Endothelial cell of umbilical vein (primary cell): ENCODE measurements at regions not wholly inside any gene's neighbourhood (a gene's known extent, or its start where the extent isn't known, plus 50 kb on each side); places are given as distances from the start of the nearest gene placed in this dataset.

ENCODE experiments used
- BruUV-seq: library from RNA; stranded (reverse); fragments of 400-500 nt; replicated peaks from 2 replicates; lab custom pipeline; 2021; lab: Mats Ljungman, UMichigan
- CTCF ChIA-PET: fragments of 300-600, 350-600 bp; sonication (Branson Sonifier 250); formaldehyde crosslinking; loops from one replicate; lab custom pipeline; 2021; ENCODE audit warnings: antibody characterized with exemption, inconsistent platforms; lab: Charles Lee
- POLR2A ChIA-PET: fragments of 300-600, 350-600 bp; sonication (Branson Sonifier 250); formaldehyde crosslinking; loops from one replicate; lab custom pipeline; 2021; ENCODE audit warnings: antibody characterized with exemption, inconsistent platforms; lab: Charles Lee
- DNase-seq: peaks from one replicate; pipeline ENCODE4 v3.0.0-alpha.2; 2011; ENCODE audit warnings: low read depth, low spot score
- FAIRE-seq: peaks from 2 replicates; lab custom pipeline; 2011; peaks lifted over from hg19 to GRCh38; lab: Jason Lieb, UNC
- H2AFZ ChIP-seq: 2 replicates; pipeline ENCODE4 v1.6.0; 2012; ENCODE audit warnings: low read depth, low read length, control low read depth, inconsistent platforms
- H3K27ac ChIP-seq: 2 replicates; pipeline ENCODE4 v1.5.1; 2011; ENCODE audit warnings: low read depth, mild to moderate bottlenecking, control low read depth, low read length, moderate library complexity; ENCODE audit not compliant: insufficient read depth
- H3K27me3 ChIP-seq, 2 experiments: 2 replicates each; pipeline versions ENCODE4 v1.6.0 to v1.6.1; 2011; ENCODE audit warnings: low read length in 2 of 2, mixed read lengths in 1 of 2; ENCODE audit not compliant: control insufficient read depth in 2 of 2, insufficient read depth in 2 of 2
- H3K36me3 ChIP-seq, 2 experiments: 2 replicates in 1 of 2; 3 replicates in 1 of 2; pipeline ENCODE4 v1.5.1; 2011; ENCODE audit warnings: low read length in 2 of 2, mild to moderate bottlenecking in 1 of 2, moderate library complexity in 1 of 2; ENCODE audit not compliant: control insufficient read depth in 2 of 2, insufficient read depth in 2 of 2; ENCODE audit errors: extremely low read depth in 1 of 2
- H3K4me1 ChIP-seq: 3 replicates; pipeline ENCODE4 v1.5.1; 2011; ENCODE audit warnings: mild to moderate bottlenecking, low read length; ENCODE audit not compliant: control insufficient read depth, insufficient read depth; ENCODE audit errors: extremely low read depth
- H3K4me2 ChIP-seq: 2 replicates; pipeline ENCODE4 v1.6.1; 2011; ENCODE audit warnings: low read length, control low read depth, mixed read lengths; ENCODE audit not compliant: insufficient read depth
- H3K4me3 ChIP-seq, 3 experiments: fragments of 200-600 bp in 1 of 3; sonication (generic), shearing (Covaris generic) in 1 of 3; replicated peaks in 1 of 3; 2 replicates each; pipeline ENCODE4 v1.5.1; 2011 to 2016; ENCODE audit warnings: control low read depth in 3 of 3, low read length in 3 of 3, mild to moderate bottlenecking in 2 of 3, inconsistent platforms in 1 of 3, low read depth in 1 of 3, moderate library complexity in 1 of 3; ENCODE audit not compliant: insufficient read depth in 1 of 3
- H3K79me2 ChIP-seq: 2 replicates; pipeline ENCODE4 v1.6.0; 2012; ENCODE audit warnings: low read length, inconsistent platforms; ENCODE audit not compliant: control insufficient read depth, insufficient read depth
- H3K9ac ChIP-seq: replicated peaks from 2 replicates; pipeline ENCODE3; 2011; ENCODE audit warnings: low read length, control low read depth; ENCODE audit not compliant: insufficient read depth; ENCODE audit errors: extremely low read depth
- H3K9me1 ChIP-seq: replicated peaks from 3 replicates; pipeline ENCODE4 v1.6.0; 2011; ENCODE audit warnings: mild to moderate bottlenecking, low read length; ENCODE audit not compliant: control insufficient read depth, insufficient read depth; ENCODE audit errors: extremely low read depth
- H3K9me3 ChIP-seq: replicated peaks from 2 replicates; pipeline ENCODE4 v1.5.1; 2012; ENCODE audit warnings: low read length, inconsistent platforms; ENCODE audit not compliant: control insufficient read depth, insufficient read depth
- H4K20me1 ChIP-seq: replicated peaks from 2 replicates; pipeline ENCODE3; 2011; ENCODE audit warnings: mild to moderate bottlenecking, low read length; ENCODE audit not compliant: control insufficient read depth, insufficient read depth; ENCODE audit errors: extremely low read depth
- CTCF ChIP-seq, 2 donors: IDR thresholded peaks; 1 replicate in 1 of 2; 2 replicates in 1 of 2; pipeline ENCODE4 v1.5.1; 2011; ENCODE audit warnings: low read length in 2 of 2, mild to moderate bottlenecking in 2 of 2, moderate library complexity in 2 of 2, control low read depth in 1 of 2, inconsistent platforms in 1 of 2, low read depth in 1 of 2; ENCODE audit not compliant: insufficient read depth in 1 of 2; ENCODE audit errors: extremely low read depth in 1 of 2
- EZH2 ChIP-seq: IDR thresholded peaks from 2 replicates; pipeline ENCODE4 v1.6.1; 2012; ENCODE audit warnings: borderline replicate concordance, low read depth, mild to moderate bottlenecking, moderate library complexity, low read length, inconsistent platforms; ENCODE audit not compliant: severe bottlenecking
- FOS ChIP-seq: IDR thresholded peaks from 2 replicates; pipeline ENCODE4 v1.6.1; 2011; ENCODE audit warnings: mild to moderate bottlenecking, low read length, moderate library complexity, borderline replicate concordance; ENCODE audit not compliant: insufficient read depth
- GATA2 ChIP-seq: IDR thresholded peaks from 2 replicates; pipeline ENCODE4 v1.7.0; 2011; ENCODE audit warnings: low read depth, mild to moderate bottlenecking, moderate library complexity, mixed read lengths, low read length; ENCODE audit not compliant: insufficient read length, insufficient read depth
- JUN ChIP-seq: IDR thresholded peaks from 2 replicates; pipeline ENCODE4 v1.6.1; 2011; ENCODE audit warnings: borderline replicate concordance, low read depth; ENCODE audit not compliant: insufficient read length, insufficient read depth
- MAX ChIP-seq: IDR thresholded peaks from 2 replicates; pipeline ENCODE4 v1.6.1; 2011; ENCODE audit not compliant: insufficient read depth, insufficient read length
- MYC ChIP-seq: IDR thresholded peaks from one replicate; pipeline ENCODE4 v1.6.1; 2011; ENCODE audit warnings: mild to moderate bottlenecking, low read depth, low read length
- POLR2A ChIP-seq: IDR thresholded peaks from 2 replicates; pipeline ENCODE4 v1.6.1; 2012; ENCODE audit warnings: low read depth, mild to moderate bottlenecking, control low read depth, low read length
- POLR2AphosphoS5 ChIP-seq: IDR thresholded peaks from 2 replicates; pipeline ENCODE4 v1.6.1; 2012; ENCODE audit warnings: low read depth, mild to moderate bottlenecking, control low read depth, low read length, moderate library complexity; ENCODE audit not compliant: insufficient read depth
- dilution Hi-C: fragments of 300-500 bp; cut with MboI; formaldehyde crosslinking; loops from one replicate; pipeline ENCODE4 v1.15.0; 2019; ENCODE audit warnings: low sequenced_read_pairs; ENCODE audit not compliant: extremely low pct_ligation_motif_present
- intact Hi-C: fragments of 100-400 bp; cut with micrococcal nuclease; formaldehyde crosslinking; loops from one replicate; pipeline ENCODE4 v1.10.0; 2022

- dilution Hi-C loops = no loop called here
- BruUV-seq = no TSS peak
- Histone ChIP-seq H3K4me2 (no peak overlapping the region), H3K9me3 (no peaks in the 10 kb centered on the region), H2AFZ (no peak overlapping the region), H3K36me3 (no peaks in the 10 kb centered on the region), H3K4me1 (no peaks in the 10 kb centered on the region), H4K20me1 (no peaks in the 10 kb centered on the region), H3K27ac (no peak overlapping the region), H3K27me3 (no peaks in the 10 kb centered on the region), H3K79me2 (no peaks in the 10 kb centered on the region), H3K4me3 (no peak overlapping the region), H3K9ac (no peak overlapping the region), H3K9me1 (no peaks in the 10 kb centered on the region)
- ChIA-PET CTCF (no interaction called here), POLR2A (no interaction called here)
- intact Hi-C loops = no loop called here
- TF ChIP-seq CTCF (IDR thresholded peaks at IDR 0.05; ENCODE audit: extremely low read depth in 1 of 2, insufficient read depth in 1 of 2, low read depth in 1 of 2, low read length in 2 of 2) = no peak
- no peak for TF ChIP-seq POLR2AphosphoS5
- no peak for TF ChIP-seq MYC
- TF ChIP-seq EZH2 = no peak
- no peak for TF ChIP-seq JUN
- no peak for TF ChIP-seq POLR2A
- TF ChIP-seq MAX = no peak
- DNase-seq (no peak), FAIRE-seq (no peak)
Measured at GRCh38 chr7:124428781-124429180, 336.8 kb downstream of the GPR37 start.

GRCh38 chr7:124426621-124427020, 339.0 kb downstream of the GPR37 start:
- Histone ChIP-seq H4K20me1 (no peaks in the 10 kb centered on the region), H3K79me2 (no peaks in the 10 kb centered on the region), H3K27ac (no peak overlapping the region), H3K9me3 (no peaks in the 10 kb centered on the region), H3K9me1 (no peaks in the 10 kb centered on the region), H3K4me1 (no peaks in the 10 kb centered on the region), H3K36me3 (no peaks in the 10 kb centered on the region), H3K9ac (no peak overlapping the region), H3K27me3 (no peaks in the 10 kb centered on the region), H2AFZ (no peak overlapping the region), H3K4me3 (no peak overlapping the region), H3K4me2 (no peak overlapping the region)
- POLR2A ChIA-PET = no interaction called here
- intact Hi-C loops (no loop called here), dilution Hi-C loops (no loop called here)
- FAIRE-seq (no peak), DNase-seq (no peak)
- CTCF ChIA-PET = no interaction called here
- TF ChIP-seq GATA2 (no peak), FOS (no peak), POLR2AphosphoS5 (no peak), MAX (no peak), MYC (no peak), CTCF (IDR thresholded peaks at IDR 0.05; ENCODE audit: extremely low read depth in 1 of 2, insufficient read depth in 1 of 2, low read depth in 1 of 2, low read length in 2 of 2) (no peak), POLR2A (no peak), EZH2 (no peak), JUN (no peak)
- BruUV-seq = no TSS peak
